ENCODE measurements at regions not wholly inside any gene's neighbourhood (a gene's known extent, or its start where the extent isn't known, plus 50 kb on each side); places are given as distances from the start of the nearest gene placed in this dataset.

GRCh38 chr13:86445672-86446071 lies 646.5 kb upstream of the SLITRK6 start:
- ChIA-PET POLR2A (no interaction called here), CTCF (ENCODE audit: unreplicated experiment) (no interaction called here)
- intact Hi-C loops (cut with micrococcal nuclease; ENCODE audit: unreplicated experiment) = no loop called here
- H3K27ac ChIP-seq (ENCODE audit: low read depth, low read length, poor library complexity, severe bottlenecking) = no peak overlapping the region
- TF ChIP-seq CTCF (conservative IDR thresholded peaks at IDR 0.05; ENCODE audit: low read length) = no peak
- no peak for TF ChIP-seq EZH2phosphoT487 (IDR thresholded peaks at IDR 0.05; ENCODE audit: borderline replicate concordance, low read depth, low read length)
- H3K9me2 ChIP-seq (ENCODE audit: insufficient read depth, low read length) = no peaks in the 10 kb centered on the region
- BruUV-seq (replicated peaks) = no TSS peak
- no peaks in the 10 kb centered on the region for H4K20me1 ChIP-seq (ENCODE audit: insufficient read depth, low read length)
- H3K9me3 ChIP-seq (ENCODE audit: low read length) = no peaks in the 10 kb centered on the region; the same call in 1 of the 2 replicates
- no peaks in the 10 kb centered on the region for H3K79me2 ChIP-seq (ENCODE audit: insufficient read depth, low read depth, low read length)
- H3K4me1 ChIP-seq (ENCODE audit: insufficient read depth, low read length, poor library complexity, severe bottlenecking) = no peaks in the 10 kb centered on the region
- H3K4me2 ChIP-seq (ENCODE audit: low read length) = no peak overlapping the region
- DNase-seq (ENCODE audit: low spot score) = no peak
- H3K36me3 ChIP-seq (ENCODE audit: insufficient read depth, low read length) = no peaks in the 10 kb centered on the region
- H3K4me3 ChIP-seq (ENCODE audit: low read depth, low read length, poor library complexity, severe bottlenecking) = no peak overlapping the region
- no peak overlapping the region for H2AFZ ChIP-seq (ENCODE audit: low read length)

- no TSS peak for BruUV-seq (replicated peaks)
- H3K9me2 ChIP-seq (ENCODE audit: insufficient read depth, low read length) = no peaks in the 10 kb centered on the region
- no peak for TF ChIP-seq EZH2phosphoT487 (IDR thresholded peaks at IDR 0.05; ENCODE audit: borderline replicate concordance, low read depth, low read length)
- TF ChIP-seq CTCF (conservative IDR thresholded peaks at IDR 0.05; ENCODE audit: low read length) = no peak
Measured at GRCh38 chr13:86446311-86446710, 647.1 kb upstream of the SLITRK6 start.

GRCh38 chr13:86447479-86447878 lies 648.3 kb upstream of the SLITRK6 start:
- Histone ChIP-seq H3K4me1 (ENCODE audit: insufficient read depth, low read length, poor library complexity, severe bottlenecking) (no peaks in the 10 kb centered on the region), H2AFZ (ENCODE audit: low read length) (no peak overlapping the region), H4K20me1 (ENCODE audit: insufficient read depth, low read length) (no peaks in the 10 kb centered on the region), H3K9me3 (ENCODE audit: low read length) (no peaks in the 10 kb centered on the region), H3K36me3 (ENCODE audit: insufficient read depth, low read length) (no peaks in the 10 kb centered on the region), H3K27ac (ENCODE audit: low read depth, low read length, poor library complexity, severe bottlenecking) (no peak overlapping the region), H3K79me2 (ENCODE audit: insufficient read depth, low read depth, low read length) (no peaks in the 10 kb centered on the region), H3K4me3 (ENCODE audit: low read depth, low read length, poor library complexity, severe bottlenecking) (no peak overlapping the region), H3K9me2 (ENCODE audit: insufficient read depth, low read length) (no peaks in the 10 kb centered on the region), H3K4me2 (ENCODE audit: low read length) (no peak overlapping the region)
- no TSS peak for BruUV-seq (replicated peaks)
- ChIA-PET CTCF (ENCODE audit: unreplicated experiment) (no interaction called here), POLR2A (interaction anchor here (1.1 kb wide), 1 partner anchor 20 kb away, joined by 5 read pairs; no protein-coding TSS in a partner anchor)
- no peak for TF ChIP-seq EZH2phosphoT487 (IDR thresholded peaks at IDR 0.05; ENCODE audit: borderline replicate concordance, low read depth, low read length)
- no peak for TF ChIP-seq CTCF (conservative IDR thresholded peaks at IDR 0.05; ENCODE audit: low read length)
- DNase-seq (ENCODE audit: low spot score) = no peak
- intact Hi-C loops (cut with micrococcal nuclease; ENCODE audit: unreplicated experiment) = no loop called here

More at GRCh38 chr13:86446311-86446710, 647.1 kb upstream of the SLITRK6 start:
- no peak for DNase-seq (ENCODE audit: low spot score)
- Histone ChIP-seq H3K36me3 (ENCODE audit: insufficient read depth, low read length) (no peaks in the 10 kb centered on the region), H3K4me2 (ENCODE audit: low read length) (no peak overlapping the region), H3K79me2 (ENCODE audit: insufficient read depth, low read depth, low read length) (no peaks in the 10 kb centered on the region), H3K4me3 (ENCODE audit: low read depth, low read length, poor library complexity, severe bottlenecking) (no peak overlapping the region), H2AFZ (ENCODE audit: low read length) (no peak overlapping the region), H3K9me3 (ENCODE audit: low read length) (no peaks in the 10 kb centered on the region; the same call in 1 of the 2 replicates), H4K20me1 (ENCODE audit: insufficient read depth, low read length) (no peaks in the 10 kb centered on the region), H3K4me1 (ENCODE audit: insufficient read depth, low read length, poor library complexity, severe bottlenecking) (no peaks in the 10 kb centered on the region), H3K27ac (ENCODE audit: low read depth, low read length, poor library complexity, severe bottlenecking) (no peak overlapping the region)
- CTCF ChIA-PET (ENCODE audit: unreplicated experiment) = no interaction called here
- POLR2A ChIA-PET = interaction anchor here (0.5 kb wide), 1 partner anchor 95 kb away, joined by 3 read pairs; no protein-coding TSS in a partner anchor
- intact Hi-C loops (cut with micrococcal nuclease; ENCODE audit: unreplicated experiment) = no loop called here
